H9 (cell line): ENCODE measurements at regions not wholly inside any gene's neighbourhood (a gene's known extent, or its start where the extent isn't known, plus 50 kb on each side); places are given as distances from the start of the nearest gene placed in this dataset.

Source experiments
- DNase-seq: peaks from one replicate; pipeline ENCODE4 v3.0.0-alpha.2; 2017
- H2AFZ ChIP-seq: one replicate; pipeline ENCODE4 v1.6.1; 2013; ENCODE audit warnings: mild to moderate bottlenecking, low read length, control low read depth, moderate library complexity
- H2AK5ac ChIP-seq: 2 replicates; pipeline ENCODE4 v1.6.1; 2013; ENCODE audit warnings: low read length, control low read depth, mixed read lengths; ENCODE audit not compliant: insufficient read length
- H2BK120ac ChIP-seq: one replicate; pipeline ENCODE4 v1.6.1; 2013; ENCODE audit warnings: low read depth, mild to moderate bottlenecking, low read length, control low read depth, inconsistent platforms; ENCODE audit not compliant: poor library complexity, severe bottlenecking
- H2BK12ac ChIP-seq: 2 replicates; pipeline ENCODE4 v1.6.1; 2013; ENCODE audit warnings: low read length, control low read depth, mixed read lengths, low read depth; ENCODE audit not compliant: insufficient read length
- H2BK15ac ChIP-seq: 2 replicates; pipeline ENCODE4 v1.6.1; 2013; ENCODE audit warnings: low read depth, low read length, control low read depth
- H2BK20ac ChIP-seq: one replicate; pipeline ENCODE4 v1.6.1; 2013; ENCODE audit warnings: low read depth, mild to moderate bottlenecking, low read length, control low read depth, inconsistent platforms; ENCODE audit not compliant: poor library complexity, severe bottlenecking
- H2BK5ac ChIP-seq: 2 replicates; pipeline ENCODE4 v1.6.1; 2013; ENCODE audit warnings: low read length, control low read depth, mixed read lengths; ENCODE audit not compliant: insufficient read length
- H3K14ac ChIP-seq: 2 replicates; pipeline ENCODE4 v1.6.1; 2013; ENCODE audit warnings: low read length, control low read depth; ENCODE audit not compliant: insufficient read depth
- H3K18ac ChIP-seq: 2 replicates; pipeline ENCODE4 v1.6.1; 2013; ENCODE audit warnings: low read depth, mild to moderate bottlenecking, mixed read lengths, low read length, control low read depth; ENCODE audit not compliant: insufficient read length
- H3K23ac ChIP-seq: 2 replicates; pipeline ENCODE4 v1.6.1; 2013; ENCODE audit warnings: low read length, control low read depth, mixed read lengths, low read depth; ENCODE audit not compliant: insufficient read length
- H3K23me2 ChIP-seq: 2 replicates; pipeline ENCODE4 v1.6.1; 2013; ENCODE audit warnings: low read depth, mild to moderate bottlenecking, mixed read lengths, low read length, control low read depth; ENCODE audit not compliant: insufficient read length, poor library complexity, severe bottlenecking
- H3K27ac ChIP-seq: 2 replicates; pipeline ENCODE4 v1.5.1; 2013; ENCODE audit warnings: low read length, control low read depth, mixed read lengths, low read depth; ENCODE audit not compliant: insufficient read length
- H3K27me3 ChIP-seq: 2 replicates; pipeline ENCODE4 v1.6.1; 2013; ENCODE audit warnings: low read length, control low read depth, inconsistent platforms; ENCODE audit not compliant: insufficient read depth
- H3K4ac ChIP-seq: 2 replicates; pipeline ENCODE4 v1.6.1; 2013; ENCODE audit warnings: low read depth, mild to moderate bottlenecking, control low read depth, inconsistent platforms, low read length, moderate library complexity
- H3K4me1 ChIP-seq: 2 replicates; pipeline ENCODE4 v1.6.1; 2013; ENCODE audit warnings: low read length, control low read depth, inconsistent platforms; ENCODE audit not compliant: insufficient read depth
- H3K4me2 ChIP-seq: 2 replicates; pipeline ENCODE4 v1.6.1; 2013; ENCODE audit warnings: low read length, control low read depth, mixed read lengths; ENCODE audit not compliant: insufficient read length, insufficient read depth
- H3K56ac ChIP-seq: 2 replicates; pipeline ENCODE4 v1.6.1; 2013; ENCODE audit warnings: low read depth, mild to moderate bottlenecking, mixed read lengths, low read length, control low read depth; ENCODE audit not compliant: insufficient read length
- H3K79me1 ChIP-seq: 2 replicates; pipeline ENCODE4 v1.6.1; 2013; ENCODE audit warnings: low read depth, mild to moderate bottlenecking, moderate library complexity, low read length, control low read depth, inconsistent platforms; ENCODE audit not compliant: insufficient read depth, poor library complexity, severe bottlenecking
- H3K79me2 ChIP-seq: 2 replicates; pipeline ENCODE4 v1.6.1; 2013; ENCODE audit warnings: low read length, control low read depth, inconsistent platforms; ENCODE audit not compliant: insufficient read depth
- H3K9ac ChIP-seq: 2 replicates; pipeline ENCODE4 v1.6.1; 2013; ENCODE audit warnings: low read length, control low read depth, mixed read lengths; ENCODE audit not compliant: insufficient read length; ENCODE audit errors: extremely low read depth
- H3K9me3 ChIP-seq: one replicate; pipeline ENCODE4 v1.6.1; 2013; ENCODE audit warnings: low read depth, low read length, inconsistent platforms; ENCODE audit not compliant: control insufficient read depth
- H3T11ph ChIP-seq: one replicate; pipeline ENCODE4 v1.6.1; 2013; ENCODE audit warnings: mild to moderate bottlenecking, low read length, control low read depth, inconsistent platforms
- H4K20me1 ChIP-seq: one replicate; pipeline ENCODE4 v1.6.1; 2013; ENCODE audit not compliant: control insufficient read depth, insufficient read length, insufficient read depth
- H4K5ac ChIP-seq: 2 replicates; pipeline ENCODE4 v1.6.1; 2013; ENCODE audit warnings: low read depth, mild to moderate bottlenecking, mixed read lengths, low read length, control low read depth; ENCODE audit not compliant: insufficient read length
- H4K8ac ChIP-seq: replicated peaks from 2 replicates; pipeline ENCODE4 v1.6.1; 2013; ENCODE audit warnings: low read length, control low read depth, mixed read lengths, low read depth; ENCODE audit not compliant: insufficient read length
- H4K91ac ChIP-seq: 2 replicates; pipeline ENCODE4 v1.6.1; 2013; ENCODE audit warnings: low read depth, mild to moderate bottlenecking, moderate library complexity, mixed read lengths, low read length, control low read depth; ENCODE audit not compliant: insufficient read length
- H3K27ac Mint-ChIP-seq, 3 experiments: 2 replicates in 2 of 3; 3 replicates in 1 of 3; pipeline ENCODE4 v1.8.0; 2020 to 2021; ENCODE audit warnings: mixed read lengths in 3 of 3, mild to moderate bottlenecking in 1 of 3, moderate library complexity in 1 of 3
- H3K27me3 Mint-ChIP-seq: 2 replicates; pipeline ENCODE4 v1.8.0; 2021; ENCODE audit warnings: low read depth, mild to moderate bottlenecking, moderate library complexity, mixed read lengths
- H3K36me3 Mint-ChIP-seq, 3 experiments: 2 replicates in 2 of 3; 3 replicates in 1 of 3; pipeline ENCODE4 v1.8.0; 2020 to 2021; ENCODE audit warnings: low read depth in 3 of 3, mixed read lengths in 3 of 3; ENCODE audit not compliant: insufficient read depth in 1 of 3
- H3K4me1 Mint-ChIP-seq, 2 experiments: 2 replicates each; pipeline ENCODE4 v1.8.0; 2020; ENCODE audit warnings: mixed read lengths in 2 of 2
- H3K4me3 Mint-ChIP-seq, 2 experiments: 2 replicates in 1 of 2; 3 replicates in 1 of 2; pipeline ENCODE4 v1.8.0; 2020 to 2021; ENCODE audit warnings: mild to moderate bottlenecking in 2 of 2, mixed read lengths in 2 of 2, moderate library complexity in 1 of 2
- H3K9me3 Mint-ChIP-seq, 2 experiments: 2 replicates in 1 of 2; 3 replicates in 1 of 2; pipeline ENCODE4 v1.8.0; 2020; ENCODE audit warnings: mild to moderate bottlenecking in 2 of 2, mixed read lengths in 2 of 2, moderate library complexity in 1 of 2
- WGBS: extraction: QIAGEN DNeasy Blood & Tissue Kit; methylation state at CpG from one replicate; pipeline ENCODE4 v1.1.7; 2013; ENCODE audit warnings: missing lambda C conversion rate, low lambda C conversion rate, mixed read lengths; ENCODE audit not compliant: insufficient read length; ENCODE audit errors: extremely low coverage; 5-methylcytosine and 5-hydroxymethylcytosine counted together
- TF ChIP-seq, protein P1 (sequence below): fragments of 200-600 bp; sonication (generic); conservative IDR thresholded peaks from 3 replicates; pipeline ENCODE4 v1.8.0; 2021; ENCODE audit warnings: antibody characterized with exemption, mild to moderate bottlenecking

DNA sequence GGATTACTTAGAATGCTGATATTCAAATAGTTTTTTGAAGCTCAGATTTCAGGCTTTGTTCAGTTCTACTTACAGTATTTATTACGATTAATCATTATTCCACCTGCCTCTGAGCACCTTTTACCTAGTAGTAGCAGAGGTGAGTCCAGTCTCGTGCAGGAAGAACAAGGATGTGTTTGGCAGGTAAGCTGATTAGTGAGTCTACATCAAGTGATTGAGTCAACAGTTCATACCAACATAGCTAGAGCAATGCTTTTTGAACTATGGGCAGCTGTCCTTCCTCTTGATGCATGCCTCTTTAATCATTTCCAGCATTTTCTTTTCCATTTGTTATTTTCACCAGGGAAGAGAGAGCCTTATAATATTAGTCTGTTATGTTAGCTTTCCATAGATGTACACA, 838.9 kb downstream of the USP25 start:
- no peak for DNase-seq
- Histone ChIP-seq H2BK120ac (no peak overlapping the region), H2AK5ac (no peak overlapping the region), H3K4me1 (no peaks in the 10 kb centered on the region; the same call in 1 of the 2 replicates), H3K4me2 (no peak overlapping the region), H3K79me1 (no peaks in the 10 kb centered on the region), H3K27me3 (no peaks in the 10 kb centered on the region), H3K9me3 (no peaks in the 10 kb centered on the region), H2BK20ac (no peak overlapping the region), H3K4ac (no peak overlapping the region), H3K9ac (no peak overlapping the region), H2AFZ (no peak overlapping the region), H4K5ac (no peak overlapping the region), H3K27ac (no peak overlapping the region), H3K79me2 (no peaks in the 10 kb centered on the region), H4K8ac (no peak overlapping the region), H3K23ac (no peak overlapping the region), H4K91ac (no peak overlapping the region), H2BK5ac (no peak overlapping the region), H3K23me2 (peaks cover 1% of the 10 kb centered on the region), H3K56ac (no peak overlapping the region), H3K14ac (no peak overlapping the region), H3K18ac (no peak overlapping the region), H4K20me1 (no peaks in the 10 kb centered on the region), H2BK15ac (no peak overlapping the region), H2BK12ac (no peak overlapping the region), H3T11ph (no peak overlapping the region)
- Mint-ChIP-seq H3K4me1 (peaks cover 16% of the 10 kb centered on the region in 2 experiments), H3K36me3 (no peaks in the 10 kb centered on the region; a peak in 1 of 7 replicates), H3K4me3 (no peak overlapping the region), H3K9me3 (no peaks in the 10 kb centered on the region), H3K27ac (no peak overlapping the region), H3K27me3 (no peaks in the 10 kb centered on the region)
- TF ChIP-seq, protein P1, sequence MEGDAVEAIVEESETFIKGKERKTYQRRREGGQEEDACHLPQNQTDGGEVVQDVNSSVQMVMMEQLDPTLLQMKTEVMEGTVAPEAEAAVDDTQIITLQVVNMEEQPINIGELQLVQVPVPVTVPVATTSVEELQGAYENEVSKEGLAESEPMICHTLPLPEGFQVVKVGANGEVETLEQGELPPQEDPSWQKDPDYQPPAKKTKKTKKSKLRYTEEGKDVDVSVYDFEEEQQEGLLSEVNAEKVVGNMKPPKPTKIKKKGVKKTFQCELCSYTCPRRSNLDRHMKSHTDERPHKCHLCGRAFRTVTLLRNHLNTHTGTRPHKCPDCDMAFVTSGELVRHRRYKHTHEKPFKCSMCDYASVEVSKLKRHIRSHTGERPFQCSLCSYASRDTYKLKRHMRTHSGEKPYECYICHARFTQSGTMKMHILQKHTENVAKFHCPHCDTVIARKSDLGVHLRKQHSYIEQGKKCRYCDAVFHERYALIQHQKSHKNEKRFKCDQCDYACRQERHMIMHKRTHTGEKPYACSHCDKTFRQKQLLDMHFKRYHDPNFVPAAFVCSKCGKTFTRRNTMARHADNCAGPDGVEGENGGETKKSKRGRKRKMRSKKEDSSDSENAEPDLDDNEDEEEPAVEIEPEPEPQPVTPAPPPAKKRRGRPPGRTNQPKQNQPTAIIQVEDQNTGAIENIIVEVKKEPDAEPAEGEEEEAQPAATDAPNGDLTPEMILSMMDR, result no peak
- no CpG with 5 or more reads among the region's 2 CpGs for WGBS
